ENCODE measurements at regions not wholly inside any gene's neighbourhood (a gene's known extent, or its start where the extent isn't known, plus 50 kb on each side); places are given as distances from the start of the nearest gene placed in this dataset.

- DNase-seq (ENCODE audit: low spot score) = no peak
- H3K9me3 ChIP-seq (ENCODE audit: low read depth) = no peaks in the 10 kb centered on the region
- TF ChIP-seq CTCF (IDR thresholded peaks at IDR 0.05; ENCODE audit: poor library complexity) (no peak), EZH2 (IDR thresholded peaks at IDR 0.05; ENCODE audit: borderline replicate concordance) (no peak)
- no peak overlapping the region for H3K27ac ChIP-seq
- H3K4me2 ChIP-seq = no peak overlapping the region
- no peaks in the 10 kb centered on the region for H3K9me2 ChIP-seq (replicated peaks; ENCODE audit: insufficient read depth)
- H4K20me1 ChIP-seq (ENCODE audit: insufficient read depth, poor library complexity, severe bottlenecking) = no peaks in the 10 kb centered on the region
- no peaks in the 10 kb centered on the region for H3K79me2 ChIP-seq
- H2AFZ ChIP-seq = no peak overlapping the region
- 95% methylated on average over 3 of the region's 3 CpGs for WGBS (ENCODE audit: low lambda C conversion rate, missing lambda C conversion rate)
- no peak overlapping the region for H3K4me3 ChIP-seq
- no peaks in the 10 kb centered on the region for H3K27me3 ChIP-seq
- no peaks in the 10 kb centered on the region for H3K36me3 ChIP-seq (replicated peaks; ENCODE audit: insufficient read depth, low read depth)
- H3K4me1 ChIP-seq (ENCODE audit: insufficient read depth) = no peaks in the 10 kb centered on the region
These were observed 2371.8 kb downstream of the PCDH7 start for GRCh38 chr4:33091961-33092360.

GRCh38 chr4:33104273-33104672 lies 2384.1 kb downstream of the PCDH7 start:
- no peak for TF ChIP-seq EZH2 (IDR thresholded peaks at IDR 0.05; ENCODE audit: borderline replicate concordance)
- no peak for TF ChIP-seq CTCF (IDR thresholded peaks at IDR 0.05; ENCODE audit: poor library complexity)
- no peak for TF ChIP-seq EZH2phosphoT487 (IDR thresholded peaks at IDR 0.05; ENCODE audit: low read depth, severe bottlenecking, unreplicated experiment)
- no peak overlapping the region for H3K27ac ChIP-seq
- H3K4me3 ChIP-seq = no peak overlapping the region
- no peaks in the 10 kb centered on the region for H3K4me1 ChIP-seq (ENCODE audit: insufficient read depth)
- no peaks in the 10 kb centered on the region for H3K27me3 ChIP-seq
- H3K9me2 ChIP-seq (replicated peaks; ENCODE audit: insufficient read depth) = no peaks in the 10 kb centered on the region
- WGBS (ENCODE audit: low lambda C conversion rate, missing lambda C conversion rate) = 70% methylated on average over 3 of the region's 3 CpGs
- DNase-seq (ENCODE audit: low spot score) = no peak
- no peaks in the 10 kb centered on the region for H3K36me3 ChIP-seq (replicated peaks; ENCODE audit: insufficient read depth, low read depth)
- no peaks in the 10 kb centered on the region for H3K79me2 ChIP-seq
- no peak overlapping the region for H2AFZ ChIP-seq
- no peaks in the 10 kb centered on the region for H4K20me1 ChIP-seq (ENCODE audit: insufficient read depth, poor library complexity, severe bottlenecking)
- H3K9me3 ChIP-seq (ENCODE audit: low read depth) = no peaks in the 10 kb centered on the region
- no peak overlapping the region for H3K4me2 ChIP-seq

GRCh38 chr4:33107814-33108213 lies 2387.6 kb downstream of the PCDH7 start:
- no peak for TF ChIP-seq EZH2phosphoT487 (IDR thresholded peaks at IDR 0.05; ENCODE audit: low read depth, severe bottlenecking, unreplicated experiment)
- no peak for TF ChIP-seq CTCF (IDR thresholded peaks at IDR 0.05; ENCODE audit: poor library complexity)
- TF ChIP-seq EZH2 (IDR thresholded peaks at IDR 0.05; ENCODE audit: borderline replicate concordance) = no peak
- WGBS (ENCODE audit: low lambda C conversion rate, missing lambda C conversion rate) = 87% methylated on average over 2 of the region's 2 CpGs
- Histone ChIP-seq H4K20me1 (ENCODE audit: insufficient read depth, poor library complexity, severe bottlenecking) (no peaks in the 10 kb centered on the region), H3K27me3 (no peaks in the 10 kb centered on the region), H3K36me3 (replicated peaks; ENCODE audit: insufficient read depth, low read depth) (no peaks in the 10 kb centered on the region), H3K27ac (no peak overlapping the region), H3K4me3 (no peak overlapping the region), H3K9me3 (ENCODE audit: low read depth) (no peaks in the 10 kb centered on the region), H2AFZ (no peak overlapping the region), H3K9me2 (replicated peaks; ENCODE audit: insufficient read depth) (no peaks in the 10 kb centered on the region), H3K4me2 (no peak overlapping the region), H3K79me2 (no peaks in the 10 kb centered on the region), H3K4me1 (ENCODE audit: insufficient read depth) (no peaks in the 10 kb centered on the region)
- no peak for DNase-seq (ENCODE audit: low spot score)

- H3K36me3 ChIP-seq (replicated peaks; ENCODE audit: insufficient read depth, low read depth) = no peaks in the 10 kb centered on the region
- no peak for DNase-seq (ENCODE audit: low spot score)
These were observed 2390.9 kb downstream of the PCDH7 start for GRCh38 chr4:33111117-33111516.

More at GRCh38 chr4:33111117-33111516, 2390.9 kb downstream of the PCDH7 start:
- H3K27ac ChIP-seq = no peak overlapping the region
- H3K27me3 ChIP-seq = no peaks in the 10 kb centered on the region
- WGBS (ENCODE audit: low lambda C conversion rate, missing lambda C conversion rate) = 81% methylated on average over 1 of the region's 1 CpG
- no peak for TF ChIP-seq CTCF (IDR thresholded peaks at IDR 0.05; ENCODE audit: poor library complexity)
- TF ChIP-seq EZH2phosphoT487 (IDR thresholded peaks at IDR 0.05; ENCODE audit: low read depth, severe bottlenecking, unreplicated experiment) = no peak
- no peak for TF ChIP-seq EZH2 (IDR thresholded peaks at IDR 0.05; ENCODE audit: borderline replicate concordance)
- no peaks in the 10 kb centered on the region for H3K4me1 ChIP-seq (ENCODE audit: insufficient read depth)
- no peaks in the 10 kb centered on the region for H3K79me2 ChIP-seq
- no peak overlapping the region for H3K4me3 ChIP-seq
- H4K20me1 ChIP-seq (ENCODE audit: insufficient read depth, poor library complexity, severe bottlenecking) = no peaks in the 10 kb centered on the region
- no peaks in the 10 kb centered on the region for H3K9me3 ChIP-seq (ENCODE audit: low read depth)
- H2AFZ ChIP-seq = no peak overlapping the region
- H3K9me2 ChIP-seq (replicated peaks; ENCODE audit: insufficient read depth) = no peaks in the 10 kb centered on the region
- H3K4me2 ChIP-seq = no peak overlapping the region
